Liver (tissue), 8 donors: ENCODE measurements at regions not wholly inside any gene's neighbourhood (a gene's known extent, or its start where the extent isn't known, plus 50 kb on each side); places are given as distances from the start of the nearest gene placed in this dataset.

Experiments
- DNase-seq: peaks from one replicate; pipeline ENCODE4 v3.0.0-alpha.2; 2017; ENCODE audit warnings: low spot score
- H3K27ac ChIP-seq, 2 donors: one replicate each; pipeline ENCODE4 v1.7.0; 2013; ENCODE audit warnings: inconsistent platforms in 2 of 2, low read length in 2 of 2, control low read depth in 1 of 2, low read depth in 1 of 2, mild to moderate bottlenecking in 1 of 2
- H3K27me3 ChIP-seq, 4 donors: one replicate each; pipeline versions ENCODE4 v1.6.1 to v1.7.0; 2013; ENCODE audit warnings: low read length in 3 of 4, inconsistent platforms in 1 of 4, mild to moderate bottlenecking in 1 of 4, moderate library complexity in 1 of 4; ENCODE audit not compliant: control insufficient read depth in 4 of 4, insufficient read depth in 4 of 4
- H3K36me3 ChIP-seq, 4 donors: one replicate each; pipeline versions ENCODE4 v1.6.1 to v1.7.0; 2013; ENCODE audit warnings: low read length in 3 of 4, mild to moderate bottlenecking in 3 of 4, low read depth in 1 of 4, moderate library complexity in 1 of 4; ENCODE audit not compliant: control insufficient read depth in 4 of 4, insufficient read depth in 3 of 4
- H3K4me1 ChIP-seq, 4 donors: one replicate each; pipeline versions ENCODE4 v1.6.1 to v1.7.0; 2013; ENCODE audit warnings: low read length in 3 of 4, mild to moderate bottlenecking in 3 of 4, moderate library complexity in 1 of 4; ENCODE audit not compliant: control insufficient read depth in 4 of 4, insufficient read depth in 4 of 4
- H3K4me3 ChIP-seq, 3 donors: one replicate each; pipeline versions ENCODE4 v1.6.1 to v1.7.0; 2013; ENCODE audit warnings: low read length in 3 of 3, control low read depth in 1 of 3, low read depth in 1 of 3, mild to moderate bottlenecking in 1 of 3
- H3K9ac ChIP-seq, 2 donors: one replicate each; pipeline ENCODE4 v1.7.0; 2013; ENCODE audit warnings: low read length in 2 of 2, mild to moderate bottlenecking in 2 of 2, moderate library complexity in 2 of 2, control low read depth in 1 of 2, low read depth in 1 of 2
- H3K9me3 ChIP-seq, 4 donors: one replicate each; pipeline versions ENCODE4 v1.6.1 to v1.7.0; 2013; ENCODE audit warnings: low read length in 3 of 4; ENCODE audit not compliant: control insufficient read depth in 4 of 4
- FOXA2 ChIP-seq: IDR thresholded peaks from 2 replicates; pipeline ENCODE4 v1.6.1; 2016; ENCODE audit warnings: antibody characterized with exemption
- GABPA ChIP-seq, 2 donors: IDR thresholded peaks in 1 of 2; conservative IDR thresholded peaks in 1 of 2; 2 replicates each; pipeline ENCODE4 v1.6.1; 2016; ENCODE audit warnings: antibody characterized with exemption in 2 of 2, mild to moderate bottlenecking in 1 of 2, moderate library complexity in 1 of 2
- HNF4A ChIP-seq, 2 donors: conservative IDR thresholded peaks; 2 replicates each; pipeline ENCODE4 v1.6.1; 2016; ENCODE audit warnings: antibody characterized with exemption in 2 of 2, mild to moderate bottlenecking in 2 of 2
- HNF4G ChIP-seq: IDR thresholded peaks from 2 replicates; pipeline ENCODE4 v1.6.1; 2016; ENCODE audit warnings: antibody characterized with exemption
- JUND ChIP-seq, 2 donors: IDR thresholded peaks; 2 replicates each; pipeline ENCODE4 v1.6.1; 2016; ENCODE audit warnings: antibody characterized with exemption in 2 of 2
- NR2F2 ChIP-seq: IDR thresholded peaks from 2 replicates; pipeline ENCODE4 v1.6.1; 2016; ENCODE audit warnings: antibody characterized with exemption
- RAD21 ChIP-seq, 2 donors: IDR thresholded peaks; 2 replicates each; pipeline ENCODE4 v1.6.1; 2016; ENCODE audit warnings: antibody characterized with exemption in 2 of 2, mild to moderate bottlenecking in 2 of 2
- RXRA ChIP-seq, 2 donors: IDR thresholded peaks; 2 replicates each; pipeline ENCODE4 v1.6.1; 2017 to 2018; ENCODE audit warnings: antibody characterized with exemption in 2 of 2, mild to moderate bottlenecking in 1 of 2
- SP1 ChIP-seq: IDR thresholded peaks from 2 replicates; pipeline ENCODE4 v1.6.1; 2018; ENCODE audit warnings: antibody characterized with exemption, mild to moderate bottlenecking
- TAF1 ChIP-seq: conservative IDR thresholded peaks from 2 replicates; pipeline ENCODE4 v1.6.1; 2016; ENCODE audit warnings: antibody characterized with exemption, mild to moderate bottlenecking
- WGBS: extraction: QIAGEN DNeasy Blood & Tissue Kit; methylation state at CpG from one replicate; pipeline ENCODE4 v1.1.7; 2013; 5-methylcytosine and 5-hydroxymethylcytosine counted together
- TF ChIP-seq, protein P1 (sequence below): fragments of 150-350 bp; IDR thresholded peaks from 2 replicates; pipeline ENCODE4 v1.5.1; 2017; ENCODE audit warnings: improper control_type of control experiment, low read depth, low read length; ENCODE audit not compliant: missing input control
- TF ChIP-seq, protein P2 (sequence below): IDR thresholded peaks from 2 replicates; pipeline ENCODE4 v1.6.1; 2016; ENCODE audit warnings: antibody characterized with exemption
- TF ChIP-seq, protein P3 (sequence below): IDR thresholded peaks from 2 replicates; pipeline ENCODE4 v1.6.1; 2016; ENCODE audit warnings: antibody characterized with exemption
- TF ChIP-seq, protein P4 (sequence below): IDR thresholded peaks from 2 replicates; pipeline ENCODE4 v1.6.1; 2016; ENCODE audit warnings: antibody characterized with exemption
- donor health status: healthy.
- donor health status: healthy.
- donor health status: healthy.
- donor health status: healthy.
- donor health status: healthy.

DNA sequence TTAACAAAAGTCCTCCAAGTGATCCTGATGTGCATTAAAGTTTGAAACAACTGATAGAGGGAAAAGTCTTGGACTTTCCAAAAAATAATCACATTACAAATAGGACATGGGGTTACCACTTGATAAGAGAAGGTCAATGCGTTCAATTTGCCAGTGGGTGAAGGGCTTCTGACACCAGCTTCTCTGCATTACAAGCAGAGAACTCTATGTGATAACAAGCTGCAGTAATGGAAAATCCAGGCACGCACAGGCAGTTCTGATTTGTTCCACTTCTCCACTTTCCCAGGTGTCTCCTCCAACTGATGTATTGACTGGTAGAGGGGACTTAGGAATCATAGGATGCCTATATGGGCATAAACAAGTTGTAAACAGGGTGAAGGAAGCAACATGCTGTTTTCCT lies 234.0 kb upstream of the MGAT5 start:
- 64% methylated on average over 2 of the region's 2 CpGs for WGBS
- H3K9ac ChIP-seq, result no peak overlapping the region
- no peak overlapping the region for H3K4me3 ChIP-seq
- H3K9me3 ChIP-seq, result no peaks in the 10 kb centered on the region
- no peaks in the 10 kb centered on the region for H3K4me1 ChIP-seq
- peaks cover 0 to 6% (median 0%) of the 10 kb centered on the region in 4 donors for H3K27me3 ChIP-seq
- no peak overlapping the region for H3K27ac ChIP-seq
- H3K36me3 ChIP-seq, result no peaks in the 10 kb centered on the region
- no peak for DNase-seq
- TF ChIP-seq, protein P1, sequence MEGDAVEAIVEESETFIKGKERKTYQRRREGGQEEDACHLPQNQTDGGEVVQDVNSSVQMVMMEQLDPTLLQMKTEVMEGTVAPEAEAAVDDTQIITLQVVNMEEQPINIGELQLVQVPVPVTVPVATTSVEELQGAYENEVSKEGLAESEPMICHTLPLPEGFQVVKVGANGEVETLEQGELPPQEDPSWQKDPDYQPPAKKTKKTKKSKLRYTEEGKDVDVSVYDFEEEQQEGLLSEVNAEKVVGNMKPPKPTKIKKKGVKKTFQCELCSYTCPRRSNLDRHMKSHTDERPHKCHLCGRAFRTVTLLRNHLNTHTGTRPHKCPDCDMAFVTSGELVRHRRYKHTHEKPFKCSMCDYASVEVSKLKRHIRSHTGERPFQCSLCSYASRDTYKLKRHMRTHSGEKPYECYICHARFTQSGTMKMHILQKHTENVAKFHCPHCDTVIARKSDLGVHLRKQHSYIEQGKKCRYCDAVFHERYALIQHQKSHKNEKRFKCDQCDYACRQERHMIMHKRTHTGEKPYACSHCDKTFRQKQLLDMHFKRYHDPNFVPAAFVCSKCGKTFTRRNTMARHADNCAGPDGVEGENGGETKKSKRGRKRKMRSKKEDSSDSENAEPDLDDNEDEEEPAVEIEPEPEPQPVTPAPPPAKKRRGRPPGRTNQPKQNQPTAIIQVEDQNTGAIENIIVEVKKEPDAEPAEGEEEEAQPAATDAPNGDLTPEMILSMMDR, result no peak

DNA sequence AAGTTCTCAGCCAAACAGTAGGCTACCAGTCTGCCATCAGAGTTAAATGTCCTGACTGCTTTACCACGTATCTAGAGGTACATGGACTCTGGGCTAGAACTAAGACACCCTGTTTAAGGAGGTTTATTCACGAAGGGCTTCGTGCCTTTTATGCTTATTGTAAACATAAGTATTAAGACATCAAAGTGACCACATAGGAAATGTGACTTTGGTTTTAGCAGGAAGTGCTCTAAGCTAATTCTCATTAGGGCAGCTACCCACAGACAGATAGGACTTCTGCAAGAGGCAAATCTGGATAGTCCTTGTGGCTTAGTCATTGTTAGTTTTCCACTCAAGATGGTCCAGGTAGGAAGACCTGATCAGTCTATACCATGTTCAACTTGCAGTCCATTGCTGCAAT lies 233.3 kb upstream of the MGAT5 start:
- WGBS, result 77% methylated on average over 3 of the region's 3 CpGs
- H3K9ac ChIP-seq, result no peak overlapping the region
- DNase-seq, result no peak
- H3K9me3 ChIP-seq, result no peaks in the 10 kb centered on the region
- H3K27me3 ChIP-seq, result peaks cover 0 to 6% (median 0%) of the 10 kb centered on the region in 4 donors
- TF ChIP-seq, protein P2, sequence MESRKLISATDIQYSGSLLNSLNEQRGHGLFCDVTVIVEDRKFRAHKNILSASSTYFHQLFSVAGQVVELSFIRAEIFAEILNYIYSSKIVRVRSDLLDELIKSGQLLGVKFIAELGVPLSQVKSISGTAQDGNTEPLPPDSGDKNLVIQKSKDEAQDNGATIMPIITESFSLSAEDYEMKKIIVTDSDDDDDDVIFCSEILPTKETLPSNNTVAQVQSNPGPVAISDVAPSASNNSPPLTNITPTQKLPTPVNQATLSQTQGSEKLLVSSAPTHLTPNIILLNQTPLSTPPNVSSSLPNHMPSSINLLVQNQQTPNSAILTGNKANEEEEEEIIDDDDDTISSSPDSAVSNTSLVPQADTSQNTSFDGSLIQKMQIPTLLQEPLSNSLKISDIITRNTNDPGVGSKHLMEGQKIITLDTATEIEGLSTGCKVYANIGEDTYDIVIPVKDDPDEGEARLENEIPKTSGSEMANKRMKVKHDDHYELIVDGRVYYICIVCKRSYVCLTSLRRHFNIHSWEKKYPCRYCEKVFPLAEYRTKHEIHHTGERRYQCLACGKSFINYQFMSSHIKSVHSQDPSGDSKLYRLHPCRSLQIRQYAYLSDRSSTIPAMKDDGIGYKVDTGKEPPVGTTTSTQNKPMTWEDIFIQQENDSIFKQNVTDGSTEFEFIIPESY, result no peak
- TF ChIP-seq SP1 (no peak), HNF4A (conservative IDR thresholded peaks at IDR 0.05) (no peak), RXRA (IDR thresholded peaks at IDR 0.05) (no peak)
- H3K36me3 ChIP-seq, result no peaks in the 10 kb centered on the region
- no peak overlapping the region for H3K4me3 ChIP-seq
- H3K27ac ChIP-seq, result no peak overlapping the region
- no peaks in the 10 kb centered on the region for H3K4me1 ChIP-seq

DNA sequence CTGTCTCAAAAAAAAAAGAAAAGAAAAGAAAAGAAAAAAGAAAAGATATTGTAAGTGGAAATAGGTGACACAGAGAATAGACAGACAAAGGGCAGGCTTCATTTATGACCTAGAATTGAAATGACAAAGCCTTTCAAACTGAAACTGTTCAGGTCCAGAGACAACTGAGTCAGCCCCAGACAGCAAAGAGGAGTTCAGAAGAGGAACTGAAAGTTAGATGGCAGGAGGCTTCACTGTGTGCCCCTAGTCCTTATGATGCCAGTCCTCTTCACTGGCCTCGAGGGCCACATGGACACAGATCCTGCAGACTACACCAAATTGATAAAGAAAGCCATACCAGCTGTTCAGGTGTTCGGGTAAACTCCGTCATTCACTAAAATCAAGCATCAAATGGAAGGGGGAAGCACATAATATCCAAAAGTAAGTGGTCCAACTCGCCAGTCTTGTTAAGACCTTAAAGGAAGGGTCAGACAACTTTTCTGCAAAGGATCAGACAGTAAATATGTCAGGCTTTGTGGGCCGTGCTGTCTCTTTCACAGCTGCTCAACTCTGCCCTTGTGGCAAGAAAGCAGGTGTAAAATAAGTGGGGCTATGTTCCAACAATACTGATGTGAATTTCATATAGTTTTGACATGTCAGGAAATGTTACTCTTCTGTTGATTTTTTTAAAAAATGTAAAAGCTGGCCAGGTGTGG lies 231.9 kb upstream of the MGAT5 start:
- WGBS, result 90% methylated on average over 5 of the region's 5 CpGs
- TF ChIP-seq, protein P3, sequence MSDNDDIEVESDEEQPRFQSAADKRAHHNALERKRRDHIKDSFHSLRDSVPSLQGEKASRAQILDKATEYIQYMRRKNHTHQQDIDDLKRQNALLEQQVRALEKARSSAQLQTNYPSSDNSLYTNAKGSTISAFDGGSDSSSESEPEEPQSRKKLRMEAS, result no peak
- TF ChIP-seq, protein P4, sequence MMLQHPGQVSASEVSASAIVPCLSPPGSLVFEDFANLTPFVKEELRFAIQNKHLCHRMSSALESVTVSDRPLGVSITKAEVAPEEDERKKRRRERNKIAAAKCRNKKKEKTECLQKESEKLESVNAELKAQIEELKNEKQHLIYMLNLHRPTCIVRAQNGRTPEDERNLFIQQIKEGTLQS, result no peak
- TF ChIP-seq GABPA (IDR thresholded peaks at IDR 0.05 in 1 of 2, conservative IDR thresholded peaks at IDR 0.05 in 1 of 2) (no peak), FOXA2 (no peak), RAD21 (IDR thresholded peaks at IDR 0.05) (no peak), HNF4A (conservative IDR thresholded peaks at IDR 0.05) (no peak), TAF1 (no peak), RXRA (IDR thresholded peaks at IDR 0.05) (no peak), JUND (IDR thresholded peaks at IDR 0.05) (no peak), NR2F2 (no peak), SP1 (no peak), HNF4G (no peak)
- TF ChIP-seq, protein P1, result no peak
- TF ChIP-seq, protein P2, result no peak
- no peak overlapping the region for H3K4me3 ChIP-seq
- no peak for DNase-seq
- H3K4me1 ChIP-seq, result no peaks in the 10 kb centered on the region
- no peaks in the 10 kb centered on the region for H3K36me3 ChIP-seq
- no peaks in the 10 kb centered on the region for H3K9me3 ChIP-seq
- no peak overlapping the region for H3K27ac ChIP-seq
- peaks cover 0 to 6% (median 0%) of the 10 kb centered on the region in 4 donors for H3K27me3 ChIP-seq
- H3K9ac ChIP-seq, result no peak overlapping the region
